GM12878 (cell line): ENCODE measurements at regions not wholly inside any gene's neighbourhood (a gene's known extent, or its start where the extent isn't known, plus 50 kb on each side); places are given as distances from the start of the nearest gene placed in this dataset.

Experiments used
- ATAC-seq: fragments of 200-7000 bp; cut with Tn5 transposase; 3 replicates; pipeline ENCODE4 v1.9.1; 2020; ENCODE audit warnings: mild to moderate bottlenecking, moderate library complexity
- BruUV-seq: library from RNA; stranded (reverse); fragments of 400-500 nt; replicated peaks from 2 replicates; lab custom pipeline; 2021; lab: Mats Ljungman, UMichigan
- CTCF ChIA-PET: fragments of 300-600 bp; sonication (Branson Sonifier 250); formaldehyde crosslinking; extraction: SDS; loops from one replicate; lab custom pipeline; 2021; ENCODE audit warnings: inconsistent platforms; lab: Yijun Ruan, JAX
- POLR2A ChIA-PET: fragments of 350-600 bp; formaldehyde crosslinking; extraction: SDS; loops from one replicate; lab custom pipeline; 2021; ENCODE audit warnings: inconsistent platforms; lab: Charles Lee
- RAD21 ChIA-PET: fragments of 300-600 bp; sonication (Branson Sonifier 250); formaldehyde crosslinking; loops from one replicate; lab custom pipeline; 2023; ENCODE audit warnings: antibody characterized with exemption; ENCODE audit not compliant: unreplicated experiment; lab: Charles Lee
- SMC1A ChIA-PET: fragments of 300-600 bp; sonication (Branson Sonifier 250); formaldehyde crosslinking; loops from one replicate; lab custom pipeline; 2023; ENCODE audit not compliant: unreplicated experiment, uncharacterized antibody; lab: Charles Lee
- DNase-seq: peaks from one replicate; pipeline ENCODE4 v3.0.0-alpha.2; 2011; ENCODE audit warnings: low read depth, low spot score
- FAIRE-seq: peaks from 3 replicates; lab custom pipeline; 2011; peaks lifted over from hg19 to GRCh38; lab: Jason Lieb, UNC
- H2AFZ ChIP-seq: 2 replicates; pipeline ENCODE4 v1.6.0; 2011; ENCODE audit warnings: low read depth, low read length, control low read depth; ENCODE audit not compliant: control insufficient read depth
- H3K27ac ChIP-seq: 2 replicates; pipeline ENCODE4 v1.5.1; 2011; ENCODE audit warnings: control low read depth; ENCODE audit not compliant: control insufficient read depth, insufficient read depth
- H3K27me3 ChIP-seq, 2 experiments: replicated peaks in 1 of 2; 2 replicates each; pipeline versions ENCODE4 v1.6.0 to v1.6.1; 2011; ENCODE audit warnings: low read length in 1 of 2; ENCODE audit not compliant: control insufficient read depth in 2 of 2, insufficient read depth in 2 of 2
- H3K36me3 ChIP-seq, 2 experiments: 2 replicates each; pipeline ENCODE4 v1.5.1; 2011; ENCODE audit warnings: low read length in 1 of 2; ENCODE audit not compliant: control insufficient read depth in 2 of 2, insufficient read depth in 2 of 2
- H3K4me1 ChIP-seq: 2 replicates; pipeline ENCODE4 v1.6.1; 2011; ENCODE audit warnings: mild to moderate bottlenecking, low read length, moderate library complexity, mixed read lengths; ENCODE audit not compliant: control insufficient read depth, insufficient read depth
- H3K4me2 ChIP-seq: 2 replicates; pipeline ENCODE4 v1.6.0; 2011; ENCODE audit warnings: control low read depth; ENCODE audit not compliant: control insufficient read depth, insufficient read depth
- H3K4me3 ChIP-seq: fragments of 200-600 bp; sonication (generic); 2 replicates; pipeline ENCODE4 v1.5.1; 2016
- H3K79me2 ChIP-seq: 2 replicates; pipeline ENCODE4 v1.6.0; 2011; ENCODE audit warnings: low read length; ENCODE audit not compliant: control insufficient read depth, insufficient read depth
- H3K9ac ChIP-seq: 2 replicates; pipeline ENCODE4 v1.8.0; 2011; ENCODE audit warnings: low read length, control low read depth, mixed read lengths; ENCODE audit not compliant: control insufficient read depth, insufficient read depth
- H3K9me3 ChIP-seq: replicated peaks from 3 replicates; pipeline ENCODE4 v1.5.1; 2011; ENCODE audit warnings: mild to moderate bottlenecking, low read length; ENCODE audit not compliant: control insufficient read depth, insufficient read depth
- H4K20me1 ChIP-seq: 2 replicates; pipeline ENCODE4 v1.6.0; 2011; ENCODE audit not compliant: control insufficient read depth, insufficient read depth
- BMI1 ChIP-seq: fragments of 450-650 bp; IDR thresholded peaks from 2 replicates; pipeline ENCODE4 v1.6.1; 2016; ENCODE audit warnings: mild to moderate bottlenecking, moderate library complexity, borderline replicate concordance
- CBX5 ChIP-seq: sonication (generic); IDR thresholded peaks from 2 replicates; pipeline ENCODE4 v1.6.1; 2016; ENCODE audit warnings: low read depth, moderate library complexity, mild to moderate bottlenecking, inconsistent platforms
- CREM ChIP-seq: IDR thresholded peaks from 2 replicates; pipeline ENCODE4 v1.6.1; 2014; ENCODE audit warnings: antibody characterized with exemption, low read depth
- DPF2 ChIP-seq: fragments of 450-650 bp; IDR thresholded peaks from 2 replicates; pipeline ENCODE4 v1.6.1; 2017; ENCODE audit warnings: mild to moderate bottlenecking
- E2F4 ChIP-seq: IDR thresholded peaks from 2 replicates; pipeline ENCODE4 v1.6.1; 2012; ENCODE audit warnings: low read depth, low read length, improper control_type of control experiment
- JUND ChIP-seq: IDR thresholded peaks from 2 replicates; pipeline ENCODE4 v1.6.1; 2012; ENCODE audit warnings: low read depth, mild to moderate bottlenecking, low read length, improper control_type of control experiment, moderate library complexity
- MEF2B ChIP-seq: fragments of 450-650 bp; IDR thresholded peaks from 2 replicates; pipeline ENCODE4 v1.6.1; 2018; ENCODE audit warnings: mild to moderate bottlenecking, moderate library complexity; ENCODE audit not compliant: partially characterized antibody, poor library complexity, severe bottlenecking
- MYB ChIP-seq: fragments of 150-350 bp; IDR thresholded peaks from 2 replicates; pipeline ENCODE4 v1.6.1; 2014; ENCODE audit warnings: mild to moderate bottlenecking, low read depth, low read length, borderline replicate concordance
- NFYB ChIP-seq: IDR thresholded peaks from 2 replicates; pipeline ENCODE4 v1.6.1; 2011; ENCODE audit warnings: low read depth, mild to moderate bottlenecking, low read length, improper control_type of control experiment, moderate library complexity; ENCODE audit not compliant: insufficient read depth
- POLR2AphosphoS2 ChIP-seq: IDR thresholded peaks from 2 replicates; pipeline ENCODE4 v1.6.1; 2011; ENCODE audit warnings: low read depth, mild to moderate bottlenecking, low read length, improper control_type of control experiment, moderate library complexity
- RAD51 ChIP-seq: fragments of 450-650 bp; IDR thresholded peaks from 2 replicates; pipeline ENCODE4 v1.6.1; 2016; ENCODE audit warnings: moderate library complexity, mild to moderate bottlenecking, inconsistent platforms
- SIN3A ChIP-seq: IDR thresholded peaks from 2 replicates; pipeline ENCODE4 v1.6.1; 2012; ENCODE audit warnings: low read depth, low read length, improper control_type of control experiment
- SIX5 ChIP-seq: IDR thresholded peaks from 2 replicates; pipeline ENCODE4 v1.6.1; 2011; ENCODE audit warnings: mild to moderate bottlenecking, low read depth, low read length, moderate library complexity; ENCODE audit not compliant: severe bottlenecking
- SREBF1 ChIP-seq: IDR thresholded peaks from 2 replicates; pipeline ENCODE4 v1.6.1; 2012; ENCODE audit warnings: mild to moderate bottlenecking, low read length
- WRNIP1 ChIP-seq: IDR thresholded peaks from 2 replicates; pipeline ENCODE4 v1.6.1; 2011; ENCODE audit warnings: low read depth, low read length, improper control_type of control experiment, borderline replicate concordance
- ZNF687 ChIP-seq: fragments of 450-650 bp; IDR thresholded peaks from 2 replicates; pipeline ENCODE4 v1.6.1; 2017; ENCODE audit warnings: mild to moderate bottlenecking, moderate library complexity
- WGBS: methylation state at CpG from one replicate; pipeline ENCODE4 v1.1.6; 2016; ENCODE audit warnings: low lambda C conversion rate; ENCODE audit not compliant: insufficient replicate concordance, insufficient coverage; ENCODE audit errors: missing lambda C conversion rate; 5-methylcytosine and 5-hydroxymethylcytosine counted together
- in situ Hi-C: fragments of 300-500 bp; cut with MboI; formaldehyde crosslinking; loops from 9 replicates; pipeline ENCODE4 v1.14.3; 2018; ENCODE audit warnings: mixed read lengths
- intact Hi-C: fragments of 100-400 bp; cut with micrococcal nuclease; formaldehyde crosslinking; loops from one replicate; pipeline ENCODE4 v1.14.2; 2022; ENCODE audit not compliant: unreplicated experiment

- DNase-seq (no peak), FAIRE-seq (no peak), ATAC-seq (no peak)
- Histone ChIP-seq H3K4me3 (no peak overlapping the region), H3K4me1 (no peaks in the 10 kb centered on the region), H3K36me3 (no peaks in the 10 kb centered on the region), H3K27me3 (no peaks in the 10 kb centered on the region)
- BruUV-seq: no TSS peak
- CTCF ChIA-PET: no interaction called here
- intact Hi-C loops: no loop called here
- POLR2A ChIA-PET: no interaction called here
- no peak for TF ChIP-seq SREBF1
- TF ChIP-seq CREM: no peak
- no peak for TF ChIP-seq SIN3A
- no peak for TF ChIP-seq CBX5
- no peak for TF ChIP-seq MEF2B
- no peak for TF ChIP-seq ZNF687
- no peak for TF ChIP-seq DPF2
- no peak for TF ChIP-seq NFYB
- TF ChIP-seq BMI1: no peak
- TF ChIP-seq RAD51: no peak
- no peak for TF ChIP-seq E2F4
- no peak for TF ChIP-seq WRNIP1
- no peak for TF ChIP-seq SIX5
- TF ChIP-seq MYB: no peak
- no peak for TF ChIP-seq JUND
- TF ChIP-seq POLR2AphosphoS2: no peak
- TF ChIP-seq, all 136 proteins: peak for 0
- WGBS: 0% methylated on average over 1 of the region's 1 CpG
- Histone ChIP-seq H3K79me2 (no peaks in the 10 kb centered on the region), H3K9me3 (no peaks in the 10 kb centered on the region), H4K20me1 (no peaks in the 10 kb centered on the region), H3K4me2 (no peak overlapping the region), H3K9ac (no peak overlapping the region), H3K27ac (no peak overlapping the region), H2AFZ (no peak overlapping the region)
- in situ Hi-C loops: no loop called here
- ChIA-PET RAD21 (no interaction called here), SMC1A (interaction anchor here (0.6 kb wide), 1 partner anchor 244 kb away, joined by 4 read pairs; no protein-coding TSS in a partner anchor)
These were observed 782.9 kb downstream of the SLC4A3 start for GRCh38 chr2:220410296-220410695.
